ENCODE measurements at regions not wholly inside any gene's neighbourhood (a gene's known extent, or its start where the extent isn't known, plus 50 kb on each side); places are given as distances from the start of the nearest gene placed in this dataset.

DNA sequence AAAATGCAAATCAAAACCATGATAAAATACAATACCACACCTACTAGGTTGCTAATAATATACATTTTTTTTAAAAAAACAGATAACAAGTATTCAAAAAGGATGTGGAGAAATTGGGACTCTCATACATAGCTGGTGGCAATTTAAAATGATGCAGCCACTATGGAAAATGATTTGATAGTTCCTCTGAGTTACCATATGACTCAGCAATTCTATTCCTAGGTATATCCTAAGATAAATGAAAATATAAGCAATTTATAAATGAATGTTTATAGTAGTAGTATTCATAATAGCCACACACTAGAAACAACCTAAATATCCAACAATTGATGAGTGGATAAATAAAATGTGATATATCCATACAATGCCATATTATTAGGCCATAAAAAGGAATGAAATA, 210.2 kb downstream of the MREG start:
- Mint-ChIP-seq H3K9me3 (no peaks in the 10 kb centered on the region), H3K36me3 (no peaks in the 10 kb centered on the region), H3K27ac (no peak overlapping the region), H3K4me3 (no peak overlapping the region), H3K4me1 (no peaks in the 10 kb centered on the region), H3K27me3 (ENCODE audit: low read depth in 2 of 2) (peaks cover 6 to 10% of the 10 kb centered on the region in 2 donors)
- H3K4me3 ChIP-seq (ENCODE audit: low read length): no peak overlapping the region
- no peaks in the 10 kb centered on the region for H3K27me3 ChIP-seq (ENCODE audit: control insufficient read depth, insufficient read depth, low read length)
- DNase-seq (no peak), ATAC-seq (no peak)
- H3K27ac ChIP-seq (ENCODE audit: low read length): no peak overlapping the region
- no peaks in the 10 kb centered on the region for H3K4me1 ChIP-seq (ENCODE audit: control insufficient read depth, insufficient read depth, low read length)
- no peaks in the 10 kb centered on the region for H3K36me3 ChIP-seq (ENCODE audit: control insufficient read depth, insufficient read depth, low read length)
- no peaks in the 10 kb centered on the region for H3K9me3 ChIP-seq (ENCODE audit: control insufficient read depth, insufficient read depth, low read length)
- TF ChIP-seq, protein P1, sequence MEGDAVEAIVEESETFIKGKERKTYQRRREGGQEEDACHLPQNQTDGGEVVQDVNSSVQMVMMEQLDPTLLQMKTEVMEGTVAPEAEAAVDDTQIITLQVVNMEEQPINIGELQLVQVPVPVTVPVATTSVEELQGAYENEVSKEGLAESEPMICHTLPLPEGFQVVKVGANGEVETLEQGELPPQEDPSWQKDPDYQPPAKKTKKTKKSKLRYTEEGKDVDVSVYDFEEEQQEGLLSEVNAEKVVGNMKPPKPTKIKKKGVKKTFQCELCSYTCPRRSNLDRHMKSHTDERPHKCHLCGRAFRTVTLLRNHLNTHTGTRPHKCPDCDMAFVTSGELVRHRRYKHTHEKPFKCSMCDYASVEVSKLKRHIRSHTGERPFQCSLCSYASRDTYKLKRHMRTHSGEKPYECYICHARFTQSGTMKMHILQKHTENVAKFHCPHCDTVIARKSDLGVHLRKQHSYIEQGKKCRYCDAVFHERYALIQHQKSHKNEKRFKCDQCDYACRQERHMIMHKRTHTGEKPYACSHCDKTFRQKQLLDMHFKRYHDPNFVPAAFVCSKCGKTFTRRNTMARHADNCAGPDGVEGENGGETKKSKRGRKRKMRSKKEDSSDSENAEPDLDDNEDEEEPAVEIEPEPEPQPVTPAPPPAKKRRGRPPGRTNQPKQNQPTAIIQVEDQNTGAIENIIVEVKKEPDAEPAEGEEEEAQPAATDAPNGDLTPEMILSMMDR (IDR thresholded peaks at IDR 0.05): no peak
- intact Hi-C loops (cut with micrococcal nuclease): no loop called here

- Mint-ChIP-seq H3K36me3 (no peaks in the 10 kb centered on the region), H3K9me3 (no peaks in the 10 kb centered on the region)
These were observed 214.2 kb downstream of the MREG start for GRCh38 chr2:215799194-215799593.

GRCh38 chr2:215797676-215798075, 215.7 kb downstream of the MREG start:
- DNase-seq (no peak), ATAC-seq (no peak)
- intact Hi-C loops (cut with micrococcal nuclease): no loop called here
- no peaks in the 10 kb centered on the region for H3K9me3 ChIP-seq (ENCODE audit: control insufficient read depth, insufficient read depth, low read length)
- no peak overlapping the region for H3K4me3 Mint-ChIP-seq
- H3K4me1 Mint-ChIP-seq: peaks cover 31 to 32% of the 10 kb centered on the region in 2 donors
- no peak overlapping the region for H3K27ac ChIP-seq (ENCODE audit: low read length)
- H3K9me3 Mint-ChIP-seq: no peaks in the 10 kb centered on the region
- TF ChIP-seq, protein P1 (IDR thresholded peaks at IDR 0.05): no peak
- H3K27ac Mint-ChIP-seq: no peak overlapping the region
- H3K36me3 ChIP-seq (ENCODE audit: control insufficient read depth, insufficient read depth, low read length): no peaks in the 10 kb centered on the region
- H3K27me3 Mint-ChIP-seq (ENCODE audit: low read depth in 2 of 2): no peaks in the 10 kb centered on the region
- WGBS (ENCODE audit: insufficient coverage): 98% methylated on average over 2 of the region's 2 CpGs
- H3K4me1 ChIP-seq (ENCODE audit: control insufficient read depth, insufficient read depth, low read length): peaks cover 14% of the 10 kb centered on the region
- no peaks in the 10 kb centered on the region for H3K36me3 Mint-ChIP-seq
- H3K4me3 ChIP-seq (ENCODE audit: low read length): no peak overlapping the region
- no peaks in the 10 kb centered on the region for H3K27me3 ChIP-seq (ENCODE audit: control insufficient read depth, insufficient read depth, low read length)

More at GRCh38 chr2:215799194-215799593, 214.2 kb downstream of the MREG start:
- Mint-ChIP-seq H3K4me3 (no peak overlapping the region), H3K27me3 (ENCODE audit: low read depth in 2 of 2) (no peaks in the 10 kb centered on the region), H3K4me1 (peaks cover 21 to 22% of the 10 kb centered on the region in 2 donors), H3K27ac (no peak overlapping the region)
- peaks cover 10% of the 10 kb centered on the region for H3K4me1 ChIP-seq (ENCODE audit: control insufficient read depth, insufficient read depth, low read length)
- no peak overlapping the region for H3K27ac ChIP-seq (ENCODE audit: low read length)
- H3K4me3 ChIP-seq (ENCODE audit: low read length): no peak overlapping the region
- 100% methylated on average over 1 of the region's 1 CpG for WGBS (ENCODE audit: insufficient coverage)
- no peaks in the 10 kb centered on the region for H3K9me3 ChIP-seq (ENCODE audit: control insufficient read depth, insufficient read depth, low read length)
- DNase-seq: no peak
- intact Hi-C loops (cut with micrococcal nuclease): no loop called here
- no peaks in the 10 kb centered on the region for H3K36me3 ChIP-seq (ENCODE audit: control insufficient read depth, insufficient read depth, low read length)
- H3K27me3 ChIP-seq (ENCODE audit: control insufficient read depth, insufficient read depth, low read length): no peaks in the 10 kb centered on the region
- ATAC-seq: no peak
- TF ChIP-seq, protein P1 (IDR thresholded peaks at IDR 0.05): no peak

DNA sequence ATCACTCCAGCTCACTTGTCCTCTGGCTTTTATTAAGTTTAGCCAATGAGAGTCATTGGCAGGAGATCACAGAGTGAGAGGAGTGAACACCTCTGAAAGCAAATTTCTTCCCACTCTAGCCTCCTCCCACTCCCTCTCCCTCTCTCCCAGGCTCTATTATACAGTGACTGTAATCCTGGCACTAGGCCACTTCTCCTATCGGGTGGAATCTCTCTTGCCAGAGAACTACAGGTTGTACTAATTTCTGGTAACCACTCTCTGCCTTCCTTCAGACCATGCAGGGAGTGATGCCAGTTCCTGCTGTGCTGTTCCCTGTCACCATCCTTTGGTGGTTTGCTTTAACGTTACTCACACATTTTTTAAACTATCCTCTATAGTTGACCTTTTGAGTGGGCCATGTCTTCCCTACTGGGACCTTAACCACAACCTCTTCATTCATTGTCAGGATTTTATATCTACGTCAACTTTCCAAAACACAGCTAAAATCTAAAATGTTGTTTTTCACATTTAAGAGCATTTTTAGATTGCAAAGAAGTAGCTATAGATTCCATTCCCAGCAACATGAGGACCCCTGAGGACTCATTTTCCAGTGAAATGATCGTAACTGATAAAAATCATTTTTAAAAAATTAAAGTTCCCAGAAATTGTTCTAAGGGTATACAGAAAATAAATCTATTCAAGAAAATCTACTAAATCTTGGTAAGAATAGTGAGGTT, 217.1 kb downstream of the MREG start:
- no peaks in the 10 kb centered on the region for H3K27me3 Mint-ChIP-seq (ENCODE audit: low read depth in 2 of 2)
- peaks cover 31 to 32% of the 10 kb centered on the region in 2 donors for H3K4me1 Mint-ChIP-seq
- Histone ChIP-seq H3K4me3 (ENCODE audit: low read length) (no peak overlapping the region), H3K27ac (ENCODE audit: low read length) (no peak overlapping the region), H3K36me3 (ENCODE audit: control insufficient read depth, insufficient read depth, low read length) (no peaks in the 10 kb centered on the region), H3K4me1 (ENCODE audit: control insufficient read depth, insufficient read depth, low read length) (peaks cover 14% of the 10 kb centered on the region), H3K9me3 (ENCODE audit: control insufficient read depth, insufficient read depth, low read length) (no peaks in the 10 kb centered on the region), H3K27me3 (ENCODE audit: control insufficient read depth, insufficient read depth, low read length) (no peaks in the 10 kb centered on the region)
- DNase-seq: no peak
- ATAC-seq: no peak
- TF ChIP-seq, protein P1 (IDR thresholded peaks at IDR 0.05): no peak
- H3K36me3 Mint-ChIP-seq: no peaks in the 10 kb centered on the region
- H3K4me3 Mint-ChIP-seq: no peak overlapping the region
- no peaks in the 10 kb centered on the region for H3K9me3 Mint-ChIP-seq
- WGBS (ENCODE audit: insufficient coverage): 17% methylated on average over 3 of the region's 4 CpGs
- H3K27ac Mint-ChIP-seq: no peak overlapping the region
- intact Hi-C loops (cut with micrococcal nuclease): no loop called here

Data from natural killer cell (primary cell).